Right atrium auricular region (tissue), 2 donors: ENCODE measurements at regions not wholly inside any gene's neighbourhood (a gene's known extent, or its start where the extent isn't known, plus 50 kb on each side); places are given as distances from the start of the nearest gene placed in this dataset.
"Not testable (repeated sequence)": the region's sequence is repeated elsewhere in the genome, so short reads cannot be mapped to it uniquely, and the experiment has no call there.

Experiments used
- DNase-seq: peaks from one replicate; pipeline ENCODE4 v3.0.0-alpha.2; 2019; ENCODE audit warnings: low spot score
- H3K27ac ChIP-seq, 2 donors: fragments of 200-600 bp; sonication (generic); 1 replicate in 1 of 2; 2 replicates in 1 of 2; pipeline ENCODE4 v1.5.1; 2016 to 2019
- H3K27me3 ChIP-seq, 2 donors: fragments of 200-600 bp; sonication (generic); one replicate each; pipeline versions ENCODE4 v1.5.1 to v1.6.0; 2017 to 2019
- H3K36me3 ChIP-seq: fragments of 200-600 bp; sonication (generic); one replicate; pipeline ENCODE4 v1.5.1; 2016
- H3K4me1 ChIP-seq, 2 donors: fragments of 200-600 bp; sonication (generic); one replicate each; pipeline versions ENCODE4 v1.5.1 to v1.6.0; 2017 to 2019
- H3K4me3 ChIP-seq, 2 donors: fragments of 200-600 bp; sonication (generic); 1 replicate in 1 of 2; 2 replicates in 1 of 2; pipeline ENCODE4 v1.5.1; 2017 to 2019; ENCODE audit warnings: mild to moderate bottlenecking in 1 of 2, moderate library complexity in 1 of 2
- H3K9me3 ChIP-seq, 2 donors: fragments of 200-600 bp; sonication (generic); one replicate each; pipeline ENCODE4 v1.5.1; 2019
- TF ChIP-seq, protein P1 (sequence below), 2 donors: fragments of 200-600 bp; sonication (generic); IDR thresholded peaks; one replicate each; pipeline ENCODE4 v1.5.1; 2019; ENCODE audit warnings: antibody characterized with exemption in 2 of 2

GRCh38 chr2:34498561-34498960 is 899.5 kb upstream of the FAM98A start:
- Histone ChIP-seq H3K27ac (no peak overlapping the region), H3K4me3 (no peak overlapping the region), H3K27me3 (no peaks in the 10 kb centered on the region), H3K36me3 (no peaks in the 10 kb centered on the region), H3K9me3 (no peaks in the 10 kb centered on the region), H3K4me1 (no peaks in the 10 kb centered on the region)
- TF ChIP-seq, protein P1, sequence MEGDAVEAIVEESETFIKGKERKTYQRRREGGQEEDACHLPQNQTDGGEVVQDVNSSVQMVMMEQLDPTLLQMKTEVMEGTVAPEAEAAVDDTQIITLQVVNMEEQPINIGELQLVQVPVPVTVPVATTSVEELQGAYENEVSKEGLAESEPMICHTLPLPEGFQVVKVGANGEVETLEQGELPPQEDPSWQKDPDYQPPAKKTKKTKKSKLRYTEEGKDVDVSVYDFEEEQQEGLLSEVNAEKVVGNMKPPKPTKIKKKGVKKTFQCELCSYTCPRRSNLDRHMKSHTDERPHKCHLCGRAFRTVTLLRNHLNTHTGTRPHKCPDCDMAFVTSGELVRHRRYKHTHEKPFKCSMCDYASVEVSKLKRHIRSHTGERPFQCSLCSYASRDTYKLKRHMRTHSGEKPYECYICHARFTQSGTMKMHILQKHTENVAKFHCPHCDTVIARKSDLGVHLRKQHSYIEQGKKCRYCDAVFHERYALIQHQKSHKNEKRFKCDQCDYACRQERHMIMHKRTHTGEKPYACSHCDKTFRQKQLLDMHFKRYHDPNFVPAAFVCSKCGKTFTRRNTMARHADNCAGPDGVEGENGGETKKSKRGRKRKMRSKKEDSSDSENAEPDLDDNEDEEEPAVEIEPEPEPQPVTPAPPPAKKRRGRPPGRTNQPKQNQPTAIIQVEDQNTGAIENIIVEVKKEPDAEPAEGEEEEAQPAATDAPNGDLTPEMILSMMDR (IDR thresholded peaks at IDR 0.05) = no peak
- DNase-seq = no peak

DNA sequence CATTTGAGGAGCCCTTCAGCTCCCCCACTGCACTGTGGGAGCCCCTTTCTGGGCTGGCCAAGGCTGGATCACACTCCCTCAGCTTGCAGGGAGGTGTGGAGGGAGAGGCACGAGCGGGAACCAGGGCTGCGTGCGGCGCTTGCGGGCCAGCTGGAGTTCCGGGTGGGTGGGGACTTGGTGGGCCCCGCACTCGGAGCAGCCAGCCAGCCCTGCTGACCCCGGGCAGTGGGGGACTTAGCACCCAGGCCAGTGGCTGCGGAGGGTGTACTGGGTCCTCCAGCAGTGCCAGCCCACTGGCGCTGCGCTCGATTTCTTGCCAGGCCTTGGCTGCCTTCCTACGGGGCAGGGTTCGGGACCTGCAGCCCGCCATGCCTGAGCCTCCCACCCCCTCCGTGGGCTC is 895.1 kb upstream of the FAM98A start:
- not testable (repeated sequence) for H3K36me3 ChIP-seq, H3K27me3 ChIP-seq, H3K27ac ChIP-seq, H3K4me1 ChIP-seq, H3K9me3 ChIP-seq, DNase-seq, H3K4me3 ChIP-seq

- H3K36me3 ChIP-seq = no peaks in the 10 kb centered on the region
- H3K4me1 ChIP-seq = no peaks in the 10 kb centered on the region
- H3K27me3 ChIP-seq = peaks cover 0 to 5% of the 10 kb centered on the region in 2 donors
- no peaks in the 10 kb centered on the region for H3K9me3 ChIP-seq
- H3K4me3 ChIP-seq = no peak overlapping the region
- no peak overlapping the region for H3K27ac ChIP-seq
- no peak for DNase-seq
- TF ChIP-seq, protein P1 (IDR thresholded peaks at IDR 0.05) = no peak
Measured at GRCh38 chr2:34492561-34493455, 893.7 kb upstream of the FAM98A start.

GRCh38 chr2:34486965-34487364 is 887.9 kb upstream of the FAM98A start:
- Histone ChIP-seq H3K27me3 (peaks cover 0 to 5% of the 10 kb centered on the region in 2 donors), H3K36me3 (no peaks in the 10 kb centered on the region), H3K9me3 (no peaks in the 10 kb centered on the region), H3K27ac (no peak overlapping the region), H3K4me1 (no peaks in the 10 kb centered on the region), H3K4me3 (no peak overlapping the region)
- no peak for DNase-seq
- TF ChIP-seq, protein P1 (IDR thresholded peaks at IDR 0.05) = no peak

DNA sequence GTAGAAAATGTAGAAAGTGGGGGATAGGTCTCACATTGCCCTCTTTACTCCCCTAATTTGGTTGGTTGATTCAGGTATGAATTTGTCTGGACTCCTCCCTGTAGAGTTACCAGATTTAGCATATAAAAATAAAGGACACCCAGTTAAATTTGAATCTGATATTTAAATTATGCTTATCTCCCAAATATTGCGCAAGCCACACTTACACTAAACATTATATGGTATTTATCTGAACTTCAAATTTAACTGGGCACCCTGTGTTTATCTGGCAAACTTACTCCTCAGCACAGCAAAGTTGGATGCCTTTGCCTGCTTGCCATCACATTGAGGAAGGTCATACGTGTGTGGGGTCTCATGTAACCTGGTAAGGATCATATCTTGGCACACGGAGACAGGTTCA is 882.4 kb upstream of the FAM98A start:
- H3K27ac ChIP-seq = no peak overlapping the region
- H3K4me3 ChIP-seq = no peak overlapping the region
- no peaks in the 10 kb centered on the region for H3K27me3 ChIP-seq
- no peaks in the 10 kb centered on the region for H3K4me1 ChIP-seq
- H3K9me3 ChIP-seq = no peaks in the 10 kb centered on the region
- no peak for DNase-seq
- TF ChIP-seq, protein P1 (IDR thresholded peaks at IDR 0.05) = no peak
- H3K36me3 ChIP-seq = no peaks in the 10 kb centered on the region

DNA sequence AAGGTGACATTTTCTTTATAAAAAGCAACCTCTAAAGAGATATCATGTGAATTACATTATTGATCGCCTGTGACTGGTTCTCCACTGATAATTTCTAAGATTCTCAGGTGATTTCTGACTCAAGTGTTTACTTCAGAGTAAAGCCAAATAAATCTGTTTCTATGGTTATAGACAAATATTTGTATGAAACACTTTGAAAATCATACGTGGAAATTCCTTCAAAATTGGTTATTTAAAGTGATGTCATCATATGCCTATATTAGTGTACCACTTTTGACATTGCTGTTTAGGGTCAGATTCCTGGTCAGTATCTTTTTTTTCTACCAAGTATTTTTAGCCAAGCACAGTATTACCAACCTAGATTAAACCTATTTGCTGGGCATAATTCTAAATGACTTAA is 881.3 kb upstream of the FAM98A start:
- no peaks in the 10 kb centered on the region for H3K27me3 ChIP-seq
- TF ChIP-seq, protein P1 (IDR thresholded peaks at IDR 0.05) = no peak
- H3K27ac ChIP-seq = no peak overlapping the region
- no peak overlapping the region for H3K4me3 ChIP-seq
- H3K9me3 ChIP-seq = no peaks in the 10 kb centered on the region
- DNase-seq = no peak
- H3K36me3 ChIP-seq = no peaks in the 10 kb centered on the region
- no peaks in the 10 kb centered on the region for H3K4me1 ChIP-seq
